ENCODE measurements at regions not wholly inside any gene's neighbourhood (a gene's known extent, or its start where the extent isn't known, plus 50 kb on each side); places are given as distances from the start of the nearest gene placed in this dataset.
"Not testable (repeated sequence)": the region's sequence is repeated elsewhere in the genome, so short reads cannot be mapped to it uniquely, and the experiment has no call there.

DNA sequence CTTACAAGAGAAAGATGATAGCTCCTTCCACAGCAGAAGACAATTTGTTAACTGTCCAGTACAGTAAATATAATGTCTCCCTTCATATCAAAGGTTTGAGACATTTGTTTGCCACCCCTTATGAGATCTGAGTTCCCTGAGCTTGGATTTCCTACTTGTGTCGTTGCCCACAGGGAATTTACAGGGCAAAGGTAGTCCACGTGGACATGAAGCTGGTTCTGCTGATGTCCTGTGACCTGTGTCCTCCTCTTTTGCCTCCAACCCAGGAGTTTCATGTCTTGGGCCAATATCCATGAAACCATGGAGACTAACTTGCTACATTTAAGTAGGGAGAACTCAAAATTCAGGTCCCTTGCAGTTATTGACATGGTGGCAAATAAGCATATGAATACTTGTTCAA, 172.2 kb upstream of the KCTD7 start:
- not testable (repeated sequence) for DNase-seq (ENCODE audit: low read depth)

DNA sequence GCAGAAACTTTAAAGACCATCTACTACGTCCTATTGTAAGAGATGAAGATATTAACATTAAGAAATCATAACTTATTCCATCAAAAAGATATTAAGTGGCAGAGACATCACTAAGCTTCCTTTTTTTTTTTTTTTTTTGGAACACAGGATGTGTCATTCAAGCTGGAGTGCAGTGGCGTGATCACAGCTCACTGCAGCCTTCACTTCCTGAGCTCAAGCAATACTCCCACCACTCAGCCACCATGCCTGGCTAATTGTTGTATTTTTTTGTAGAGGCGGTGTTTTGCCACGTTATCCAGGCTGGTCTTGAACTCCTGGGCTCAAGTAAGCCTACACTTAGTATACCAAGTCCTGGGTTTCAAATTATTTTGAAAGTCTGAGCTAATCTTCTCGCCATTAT, 169.7 kb upstream of the KCTD7 start:
- peak; percentile 61 for DNase-seq (ENCODE audit: low read depth)

DNA sequence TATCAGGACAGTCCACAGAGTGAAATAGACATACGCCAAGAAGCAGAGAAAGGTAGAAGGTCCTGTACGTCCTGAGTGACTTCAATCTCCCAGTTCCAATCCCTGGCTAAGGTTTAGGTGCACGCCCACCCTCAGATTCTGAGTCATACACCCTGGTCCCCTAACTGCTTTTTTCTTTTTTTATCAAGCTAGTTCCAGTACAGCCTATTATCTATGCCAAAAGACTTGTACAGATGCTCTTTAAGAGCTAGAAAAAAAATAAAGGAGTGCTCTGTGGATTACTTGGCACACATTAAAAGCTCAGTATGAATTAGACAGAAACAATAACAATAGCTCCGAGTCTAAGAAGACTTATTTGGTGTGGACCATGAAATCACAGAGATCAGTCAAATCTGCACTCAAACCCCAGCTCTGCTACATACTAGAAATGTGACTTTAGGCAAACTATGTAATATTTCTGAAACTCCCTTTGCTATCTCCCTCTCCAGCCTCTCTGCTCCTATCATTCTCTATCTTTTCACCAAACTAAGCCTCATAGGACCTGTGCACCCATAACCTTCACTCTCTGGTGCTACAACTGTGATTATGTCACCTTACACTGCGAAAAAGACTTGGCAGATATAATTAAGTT, 168.8 kb upstream of the KCTD7 start:
- DNase-seq (ENCODE audit: low read depth): peak; percentile 36

DNA sequence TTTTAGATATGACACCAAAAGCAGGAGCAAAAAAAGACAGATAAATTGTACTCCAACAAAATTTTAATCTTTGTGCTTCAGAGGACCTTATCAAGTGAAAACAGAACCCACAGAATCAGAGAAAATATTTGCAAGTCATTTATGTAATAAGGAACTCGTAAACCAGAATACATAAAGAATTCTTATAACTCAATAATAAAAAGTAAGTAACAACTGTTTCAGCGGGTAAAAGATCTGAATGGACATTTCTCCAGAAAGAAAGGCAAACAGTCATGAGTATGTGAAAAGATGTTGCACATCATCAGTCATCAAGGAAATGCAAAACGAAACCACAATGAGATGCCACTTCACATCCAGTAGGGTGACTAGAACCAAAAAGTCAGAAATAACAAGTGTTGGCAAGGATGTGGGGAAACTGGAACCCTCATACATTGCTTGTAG, 167.7 kb upstream of the KCTD7 start:
- peak; percentile 62 for DNase-seq (ENCODE audit: low read depth)

DNA sequence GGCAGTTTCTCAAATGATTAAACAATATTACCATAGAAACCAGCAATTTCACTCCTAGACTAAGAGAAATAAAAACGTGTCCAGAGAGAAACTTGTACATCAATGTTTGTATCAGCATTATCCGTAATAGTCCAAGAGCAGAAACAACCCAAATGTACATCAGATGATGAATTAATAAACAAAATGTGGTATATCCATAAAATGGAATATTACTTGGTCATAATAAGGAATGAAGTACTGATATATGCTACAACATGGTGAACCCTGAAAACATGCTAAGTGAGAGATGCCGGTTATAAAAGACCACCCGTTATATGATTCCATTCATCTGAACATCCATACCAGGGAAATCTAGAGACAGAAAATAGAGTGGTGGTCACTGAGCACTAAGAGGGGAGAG, 167.3 kb upstream of the KCTD7 start:
- not testable (repeated sequence) for DNase-seq (ENCODE audit: low read depth)

DNA sequence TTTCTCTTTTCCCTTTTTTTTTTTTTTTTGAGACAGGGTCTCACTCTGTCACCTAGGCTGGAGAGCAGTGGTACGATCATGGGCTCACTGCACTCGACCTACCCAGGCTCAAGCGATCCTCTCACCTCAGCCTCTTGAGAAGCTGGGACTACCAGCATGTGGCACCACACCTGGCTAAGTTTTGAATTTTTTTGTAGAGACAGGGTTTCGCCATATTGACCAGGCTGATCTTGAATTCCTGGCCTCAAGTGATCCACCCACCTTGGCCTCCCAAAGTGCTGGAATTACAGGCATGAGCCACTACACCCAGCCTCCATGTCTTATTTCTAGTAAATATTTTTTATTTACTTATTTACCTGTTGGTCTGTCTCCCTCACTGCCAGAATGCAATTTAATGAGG, 165.8 kb upstream of the KCTD7 start:
- not testable (repeated sequence) for DNase-seq (ENCODE audit: low read depth)

DNA sequence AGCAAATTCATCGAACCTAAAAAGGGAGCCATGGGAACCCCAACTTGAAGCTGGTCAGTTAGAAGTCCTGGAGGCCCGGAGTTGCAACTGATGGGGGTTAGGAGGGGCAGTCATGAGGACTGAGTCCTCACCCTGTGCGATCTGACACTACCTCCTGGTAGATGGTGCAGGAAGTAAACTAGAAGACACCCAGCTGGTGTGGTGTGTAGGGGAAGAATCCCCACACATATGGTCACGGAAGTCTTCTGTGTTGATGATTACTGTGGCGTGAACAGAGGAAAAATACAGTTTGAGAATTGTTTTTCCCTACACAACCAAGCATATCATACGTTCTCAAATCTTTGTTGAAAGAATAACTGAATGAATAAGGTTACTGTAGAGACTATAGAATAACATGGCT, 164.6 kb upstream of the KCTD7 start:
- no peak for DNase-seq (ENCODE audit: low read depth)

DNA sequence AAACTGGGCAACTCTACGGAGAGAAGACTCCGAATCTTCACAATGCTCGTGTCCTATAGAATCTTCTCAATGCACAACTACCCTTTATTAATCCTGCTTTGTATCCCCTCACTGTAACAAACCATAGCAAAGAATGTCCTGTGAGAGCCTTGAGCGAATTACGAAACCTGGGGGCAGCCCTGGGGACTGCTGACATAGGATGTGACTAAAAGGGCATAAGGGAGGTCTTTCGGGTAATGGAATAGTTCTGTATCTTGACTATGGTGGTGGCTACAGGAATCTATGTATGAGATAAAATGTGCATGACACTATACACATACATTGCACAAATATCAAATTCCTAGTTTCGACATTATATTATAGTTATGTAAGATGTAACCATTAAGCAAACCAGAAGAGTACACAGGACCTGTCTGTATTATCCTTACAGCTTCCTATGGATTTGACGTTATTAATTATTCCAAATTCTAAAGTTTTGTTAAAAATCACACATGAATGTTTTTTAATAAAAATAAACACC, 162.5 kb upstream of the KCTD7 start:
- no peak for DNase-seq (ENCODE audit: low read depth)

DNA sequence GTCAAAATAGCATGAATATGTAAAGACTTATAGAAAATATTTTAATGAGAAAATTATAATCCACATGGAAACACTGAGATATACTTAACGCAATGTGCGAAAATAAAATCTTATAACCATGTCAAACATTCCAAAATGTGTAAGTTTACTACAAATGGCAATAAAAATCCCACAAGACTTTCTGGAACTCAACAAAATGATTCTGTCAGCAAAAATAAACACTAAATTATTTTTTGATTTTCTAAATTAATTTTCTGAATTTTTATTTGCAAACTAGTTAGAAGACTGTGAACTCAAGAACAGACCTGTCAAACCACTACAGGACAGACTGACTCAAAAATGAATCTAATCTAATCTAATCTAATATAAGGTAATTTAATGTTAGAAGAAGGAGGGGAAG, 160.8 kb upstream of the KCTD7 start:
- no peak for DNase-seq (ENCODE audit: low read depth)

DNA sequence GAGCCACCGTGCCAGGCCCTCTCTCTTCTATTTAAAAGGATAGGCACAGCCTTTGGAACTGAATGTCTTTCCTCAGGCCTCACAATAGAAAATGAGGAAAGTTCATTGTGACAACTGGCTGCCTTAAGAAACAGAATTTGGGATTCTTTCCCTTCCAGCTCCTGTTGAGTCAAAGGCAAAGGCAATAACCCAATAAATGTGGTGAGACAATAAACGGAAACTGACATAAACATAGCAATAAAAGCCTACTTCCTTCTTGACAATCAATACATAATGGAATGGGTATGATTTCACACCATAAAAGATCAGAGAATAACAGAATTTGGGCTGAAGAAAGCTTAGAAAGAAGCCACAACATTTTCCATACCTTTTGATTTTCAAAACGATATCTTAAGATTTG, 155.6 kb upstream of the KCTD7 start:
- not testable (repeated sequence) for DNase-seq (ENCODE audit: low read depth)

DNA sequence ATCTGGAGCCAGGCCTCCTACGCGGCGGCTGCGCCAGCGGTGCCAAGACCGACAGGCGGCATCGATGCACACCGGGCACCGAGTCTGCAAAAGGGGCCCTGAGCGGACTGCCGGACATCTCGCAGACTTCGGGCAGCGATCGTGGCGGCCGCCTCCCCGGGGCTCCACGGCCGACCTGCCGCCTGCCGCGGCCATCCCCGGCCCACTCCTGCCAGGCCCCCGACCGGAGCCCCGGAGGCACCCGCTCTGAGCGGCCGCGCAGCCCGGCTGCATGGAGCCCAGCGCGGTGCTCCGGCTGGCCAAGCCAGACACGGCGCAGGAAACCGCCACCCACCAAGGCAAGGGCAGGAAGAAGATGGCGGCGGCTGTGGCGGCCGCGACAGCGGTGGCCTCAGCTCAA, 154.2 kb upstream of the KCTD7 start:
- DNase-seq (ENCODE audit: low read depth): no peak

DNA sequence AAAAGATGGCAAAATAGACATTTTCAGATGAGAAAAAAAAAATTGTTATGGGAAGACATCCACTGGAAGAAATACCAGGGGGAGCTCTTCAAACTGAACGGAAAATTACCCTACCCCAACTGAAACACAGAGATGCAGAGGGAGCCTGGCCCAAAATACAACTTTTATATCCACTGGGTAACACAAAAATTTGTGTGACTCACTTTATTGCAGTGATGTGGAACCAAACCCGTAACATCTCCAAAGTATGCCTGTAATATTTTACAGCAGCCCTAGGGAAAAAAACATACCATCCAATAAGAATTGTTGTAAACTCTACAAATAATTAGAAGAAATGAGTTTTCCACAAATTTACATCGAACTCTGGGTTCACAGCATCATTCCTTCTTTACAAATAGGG, 152.6 kb upstream of the KCTD7 start:
- not testable (repeated sequence) for DNase-seq (ENCODE audit: low read depth)

DNA sequence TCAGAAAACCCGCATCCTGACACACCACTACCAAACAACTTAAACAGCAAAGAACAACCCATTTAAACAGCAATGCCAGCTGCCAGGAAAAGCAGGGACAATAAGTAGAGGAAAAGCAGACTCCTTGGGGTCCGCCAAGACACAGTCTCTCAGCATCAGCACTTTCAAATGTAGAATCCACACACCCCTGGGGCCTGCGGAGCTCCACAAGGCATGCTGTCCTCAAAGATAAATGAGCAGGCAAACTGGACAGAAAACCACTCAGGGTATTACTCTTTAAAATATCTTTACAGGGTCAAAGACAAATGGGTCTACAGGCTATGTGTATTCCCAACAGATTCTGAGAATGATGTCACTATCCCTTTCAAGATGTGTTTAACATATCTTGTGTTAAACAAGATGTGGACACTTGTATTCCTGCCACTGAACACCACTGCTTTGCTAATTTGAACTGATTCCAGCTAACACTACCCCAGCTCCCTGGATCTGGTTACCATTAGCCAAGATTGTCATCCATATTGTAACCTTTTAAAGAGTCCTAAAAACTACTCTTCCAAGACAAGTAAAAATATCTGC, 150.8 kb upstream of the KCTD7 start:
- DNase-seq (ENCODE audit: low read depth): not testable (repeated sequence)

DNA sequence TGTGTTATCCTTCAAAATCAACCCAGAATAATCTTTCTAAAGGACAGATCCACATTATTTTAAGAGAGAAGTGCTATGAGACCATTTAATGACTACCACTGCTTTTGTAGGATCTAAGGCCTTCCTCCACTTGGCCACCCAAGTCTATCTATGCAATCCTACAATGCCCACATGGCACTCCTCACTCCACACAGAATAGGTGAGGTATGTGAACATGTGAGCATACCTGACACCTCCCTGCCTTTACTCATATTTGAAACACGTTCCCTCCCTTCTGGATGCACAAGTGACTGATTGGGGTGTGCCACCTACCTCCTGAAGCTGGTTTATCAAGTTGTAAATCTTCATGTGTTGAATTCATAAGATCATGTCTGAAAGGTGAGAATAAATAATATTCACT, 147.5 kb upstream of the KCTD7 start:
- not testable (repeated sequence) for DNase-seq (ENCODE audit: low read depth)

DNA sequence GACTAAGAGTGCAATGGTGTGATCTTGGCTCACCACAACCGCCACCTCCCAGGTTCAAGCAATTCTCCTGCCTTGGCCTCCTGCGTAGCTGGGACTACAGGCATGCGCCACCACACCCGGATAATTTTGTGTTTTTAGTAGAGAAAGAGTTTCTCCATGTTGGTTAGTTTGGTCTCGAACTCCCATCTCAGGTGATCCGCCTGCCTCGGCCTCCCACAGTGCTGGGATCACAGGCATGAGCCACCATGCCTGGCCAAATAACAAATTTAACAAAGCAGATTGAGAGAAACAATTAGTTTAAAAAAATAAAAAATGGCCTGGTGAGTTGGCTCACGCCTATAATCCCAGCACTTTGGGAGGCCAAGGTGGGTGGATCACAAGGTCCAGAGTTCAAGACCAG, 139.6 kb upstream of the KCTD7 start:
- DNase-seq (ENCODE audit: low read depth): not testable (repeated sequence)

DNA sequence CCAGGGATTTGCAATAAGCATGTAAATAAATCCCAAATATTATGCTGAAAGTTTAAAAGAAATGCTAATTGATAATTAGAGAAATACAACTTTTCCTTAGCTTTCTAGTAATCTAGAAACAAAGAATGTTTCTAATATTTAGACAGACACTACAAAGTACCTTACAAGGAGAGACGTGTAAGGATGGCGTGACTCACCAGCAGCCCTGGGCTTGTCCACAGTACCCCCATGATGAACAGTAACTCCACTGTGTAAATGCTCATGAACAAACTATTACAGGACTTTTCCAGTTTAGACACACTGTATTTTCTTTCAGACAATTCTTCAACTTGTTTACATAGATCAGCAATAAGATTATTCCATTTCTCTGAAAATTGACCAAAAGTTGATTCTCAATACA, 138.9 kb upstream of the KCTD7 start:
- DNase-seq (ENCODE audit: low read depth): peak; percentile 9

DNA sequence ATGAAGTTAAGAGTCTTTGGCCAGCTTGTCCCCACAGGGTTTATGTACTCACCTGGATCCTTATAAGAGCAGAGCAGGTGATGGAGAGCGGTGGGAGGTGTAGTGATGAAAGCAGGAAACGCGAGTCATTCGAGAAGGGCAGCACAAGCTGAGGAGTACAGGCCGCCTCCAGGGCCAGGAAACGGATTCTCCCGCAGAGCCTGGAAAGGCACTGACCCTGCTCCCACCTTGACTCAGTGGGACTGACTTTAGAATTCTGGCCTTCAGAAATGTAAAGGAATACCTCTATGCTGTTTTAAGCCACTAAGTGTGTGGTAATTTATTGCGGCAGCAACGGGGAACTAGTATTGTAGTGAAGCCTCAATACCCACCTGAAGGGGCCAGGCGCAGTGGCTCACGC, 137.7 kb upstream of the KCTD7 start:
- DNase-seq (ENCODE audit: low read depth): not testable (repeated sequence)

DNA sequence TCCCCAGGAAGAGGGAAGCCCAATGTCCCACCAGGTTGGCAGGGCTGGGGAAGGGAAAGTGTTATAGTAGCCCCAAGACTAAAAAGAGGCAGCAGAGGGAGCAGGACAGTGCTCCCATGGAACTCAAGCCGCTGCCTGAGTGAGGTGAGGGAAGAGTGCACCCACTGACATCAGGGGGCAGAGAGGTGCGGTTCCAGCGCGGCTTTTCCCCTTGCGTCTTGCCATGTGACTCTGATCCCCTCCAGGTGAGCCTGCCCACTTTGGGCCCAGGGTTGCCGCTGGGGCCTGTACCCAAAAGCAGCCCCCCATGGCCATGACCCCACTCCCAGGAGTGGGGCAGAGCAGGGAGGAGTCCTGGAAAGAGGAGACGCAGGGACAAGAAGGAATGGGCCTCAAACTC, 136.3 kb upstream of the KCTD7 start:
- DNase-seq (ENCODE audit: low read depth): not testable (repeated sequence)

DNA sequence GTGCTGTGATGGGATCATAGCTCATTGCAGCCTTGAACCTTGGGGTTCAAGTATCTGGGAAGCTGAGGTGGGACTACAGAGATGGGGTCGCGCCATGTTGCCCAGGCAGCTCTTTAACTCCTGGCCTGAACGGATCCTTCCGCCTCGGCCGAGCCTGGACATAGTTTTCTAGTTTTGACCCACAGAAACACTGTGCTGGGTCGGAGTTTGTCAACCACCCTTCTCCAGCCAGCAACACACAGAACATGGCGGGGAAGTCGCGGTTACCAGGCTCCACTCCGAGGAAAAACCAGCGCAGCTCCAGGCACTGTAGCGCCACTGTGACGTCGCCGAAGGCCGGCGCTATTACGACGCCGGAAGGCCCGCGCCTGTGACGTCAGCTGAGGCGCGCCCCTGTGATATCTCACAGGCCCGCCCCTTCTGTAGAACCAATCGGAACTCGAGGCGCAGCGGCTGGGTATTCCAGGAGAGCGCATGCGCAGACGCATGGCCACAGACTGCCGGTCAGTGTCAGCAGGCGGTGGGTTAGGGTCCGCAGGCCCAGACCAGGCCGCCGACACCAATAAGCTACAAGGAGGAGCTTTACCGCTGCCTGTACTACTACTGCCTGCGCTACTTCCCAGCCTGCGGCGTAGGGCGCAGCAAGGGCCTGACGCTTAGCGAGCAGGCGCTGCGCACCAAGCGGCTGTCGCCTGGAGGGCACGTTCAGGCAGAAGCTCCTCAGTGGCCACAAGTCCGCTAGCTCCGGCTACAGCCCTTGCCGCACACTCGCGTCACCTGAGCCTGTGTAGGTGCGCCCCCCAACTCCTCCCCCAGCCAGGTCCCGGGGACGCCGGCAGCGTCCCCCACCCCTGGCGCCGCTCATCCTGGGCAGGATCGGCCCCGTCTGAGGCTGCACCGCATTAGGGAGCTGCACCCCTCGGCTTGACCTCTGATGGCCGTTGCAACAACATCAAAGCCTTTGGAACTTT, 135.2 kb upstream of the KCTD7 start:
- DNase-seq (ENCODE audit: low read depth): peak; percentile 95

DNA sequence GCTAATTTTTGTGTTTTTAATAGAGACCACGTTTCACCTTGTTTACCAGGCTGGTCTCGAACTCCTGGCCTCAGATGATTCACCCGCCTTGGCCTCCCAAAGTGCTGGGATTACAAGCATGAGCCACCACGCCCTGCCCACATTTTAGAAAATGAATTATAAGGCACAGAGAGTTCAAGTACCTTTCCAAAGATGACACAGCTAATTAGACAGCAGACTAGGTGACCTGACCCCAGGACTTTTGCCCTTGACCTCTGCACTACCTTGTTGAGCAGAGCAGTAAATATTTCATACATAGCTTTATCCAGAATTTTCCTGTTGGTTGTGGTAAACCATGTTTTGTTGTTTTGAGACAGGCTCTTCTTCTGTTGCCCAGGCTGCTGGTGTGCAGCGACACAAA, 131.3 kb upstream of the KCTD7 start:
- DNase-seq (ENCODE audit: low read depth): no peak

DNA sequence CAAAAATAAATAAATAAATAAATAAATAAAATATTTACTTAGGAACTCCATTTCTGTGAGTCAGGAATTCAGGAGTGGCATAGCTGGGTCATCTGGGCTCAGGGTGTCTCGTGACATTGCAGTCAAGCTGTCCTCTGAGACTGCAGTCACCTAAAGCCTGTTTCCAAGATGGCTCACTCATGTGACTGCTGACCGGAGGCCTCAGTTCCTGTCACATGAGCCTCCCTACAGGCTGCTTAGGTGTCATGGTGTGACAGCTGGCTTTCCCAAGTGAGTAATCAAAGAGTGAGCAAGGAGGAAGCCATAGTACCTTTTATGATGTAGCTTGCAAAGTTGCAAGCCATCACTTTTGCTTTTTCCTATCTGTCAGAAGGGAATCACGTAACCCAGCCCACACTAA, 128.6 kb upstream of the KCTD7 start:
- DNase-seq (ENCODE audit: low read depth): peak; percentile 56

All from HT1080 (cell line).